GM12891 (cell line): ENCODE measurements at regions not wholly inside any gene's neighbourhood (a gene's known extent, or its start where the extent isn't known, plus 50 kb on each side); places are given as distances from the start of the nearest gene placed in this dataset.
"Not testable (repeated sequence)": the region's sequence is repeated elsewhere in the genome, so short reads cannot be mapped to it uniquely, and the experiment has no call there.

Source experiments
- POLR2A ChIP-seq: IDR thresholded peaks from 2 replicates; pipeline ENCODE4 v1.6.1; 2011; ENCODE audit warnings: low read depth, low read length, control low read depth
- POLR2AphosphoS5 ChIP-seq: IDR thresholded peaks from 2 replicates; pipeline ENCODE4 v1.6.1; 2011; ENCODE audit warnings: low read depth, low read length, control low read depth
- POU2F2 ChIP-seq: IDR thresholded peaks from 2 replicates; pipeline ENCODE4 v1.6.1; 2011; ENCODE audit warnings: low read depth, mild to moderate bottlenecking, control low read depth, low read length, moderate library complexity
- SPI1 ChIP-seq: IDR thresholded peaks from 2 replicates; pipeline ENCODE4 v1.6.1; 2011; ENCODE audit warnings: low read depth, low read length, control low read depth
- TAF1 ChIP-seq: IDR thresholded peaks from 2 replicates; pipeline ENCODE4 v1.6.1; 2011; ENCODE audit warnings: low read depth, low read length, control low read depth

DNA sequence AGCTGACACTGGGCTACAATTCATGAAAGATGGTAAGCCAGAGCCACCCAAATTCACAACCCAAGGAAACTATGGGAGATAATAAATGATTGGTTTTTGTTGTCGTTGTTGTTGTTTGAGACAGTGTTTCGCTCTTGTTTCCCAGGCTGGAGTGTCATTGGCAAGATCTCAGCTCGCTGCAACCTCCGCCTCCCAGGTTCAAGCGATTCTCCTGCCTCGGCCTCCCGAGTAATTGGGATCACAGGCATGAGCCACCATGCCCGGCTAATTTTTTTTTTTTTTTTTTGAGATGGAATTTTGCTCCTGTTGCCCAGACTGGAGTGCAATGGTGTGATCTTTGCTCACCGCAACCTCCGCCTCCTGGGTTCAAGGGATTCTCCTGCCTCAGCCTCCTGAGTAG, 65.9 kb upstream of the METTL9 start:
- not testable (repeated sequence) for TF ChIP-seq TAF1, POLR2AphosphoS5, POLR2A, SPI1, POU2F2
